ENCODE measurements at regions not wholly inside any gene's neighbourhood (a gene's known extent, or its start where the extent isn't known, plus 50 kb on each side); places are given as distances from the start of the nearest gene placed in this dataset.
"Not testable (repeated sequence)": the region's sequence is repeated elsewhere in the genome, so short reads cannot be mapped to it uniquely, and the experiment has no call there.

DNA sequence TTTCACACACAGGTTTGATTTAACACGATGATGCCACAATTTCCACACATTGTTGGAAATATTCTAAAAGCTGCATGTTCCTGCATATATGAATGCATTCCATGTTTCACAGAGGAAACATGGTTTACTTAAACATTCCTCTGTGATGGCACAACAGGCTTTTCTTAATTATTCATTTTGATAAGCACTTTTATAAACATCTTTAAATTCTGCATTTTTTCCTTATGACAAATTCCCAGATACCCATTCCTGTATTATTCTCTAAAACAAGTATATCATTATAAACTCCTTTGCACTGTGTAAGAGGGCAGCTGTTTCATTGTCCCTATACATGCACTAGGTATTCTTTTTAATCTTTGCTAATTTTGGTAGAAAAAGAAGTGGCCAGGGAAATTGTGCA lies 532.3 kb downstream of the SOX6 start:
- DNase-seq = no peak

- DNase-seq = no peak
Observed at GRCh38 chr11:15825976-15826650, 530.2 kb downstream of the SOX6 start.

DNA sequence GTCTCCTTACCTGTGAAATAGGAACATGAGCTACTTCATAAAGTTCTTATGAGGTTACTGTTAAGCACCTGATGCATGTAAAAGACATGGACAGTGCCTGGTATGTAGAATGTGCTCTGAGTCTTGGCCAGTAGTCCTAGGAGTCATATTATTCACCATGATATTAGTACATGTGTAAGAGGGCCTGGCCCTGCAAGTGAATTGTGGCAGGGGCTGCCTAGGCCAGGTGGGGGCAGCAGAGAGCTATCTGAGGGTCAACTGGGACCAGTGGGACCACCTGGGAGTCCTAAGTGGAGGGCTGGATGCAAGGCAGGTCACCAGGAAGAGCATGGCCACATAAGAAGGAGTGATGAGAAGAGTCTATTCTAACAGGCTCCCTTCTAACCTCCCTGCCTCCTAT lies 529.5 kb downstream of the SOX6 start:
- DNase-seq = peak; percentile 31 to 75

DNA sequence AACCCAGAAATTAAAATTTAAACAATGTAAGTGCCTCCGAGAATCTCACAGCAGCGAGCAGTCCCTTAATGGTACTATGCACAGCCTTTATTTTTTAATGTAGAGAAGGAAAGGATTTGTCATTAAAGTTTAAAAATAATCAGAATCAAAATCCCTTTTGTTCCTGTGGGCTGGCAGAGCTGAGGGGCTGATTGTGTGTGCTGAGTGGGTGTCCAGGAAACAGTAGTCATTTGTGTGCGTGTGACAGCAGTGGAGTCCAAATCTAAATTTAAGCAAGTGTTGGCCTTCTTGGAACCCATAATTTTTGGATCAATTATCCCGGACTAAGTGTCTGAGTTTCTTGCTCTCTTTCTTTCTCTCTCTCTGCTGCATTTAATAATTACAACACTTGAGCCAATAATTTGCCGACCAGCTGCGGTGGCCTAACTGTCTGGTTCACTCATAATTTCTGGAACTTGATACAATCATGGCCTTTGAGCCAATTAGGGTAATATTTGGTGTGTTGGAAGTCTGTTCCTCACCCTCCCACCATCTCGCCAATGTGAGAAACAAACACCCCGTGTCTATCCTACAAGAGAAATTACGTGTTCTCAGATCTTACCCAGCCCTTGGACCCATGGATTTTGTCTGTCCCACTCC lies 528.0 kb downstream of the SOX6 start:
- DNase-seq = no peak

GRCh38 chr11:15829312-15829711 lies 527.0 kb downstream of the SOX6 start:
- DNase-seq = no peak

DNA sequence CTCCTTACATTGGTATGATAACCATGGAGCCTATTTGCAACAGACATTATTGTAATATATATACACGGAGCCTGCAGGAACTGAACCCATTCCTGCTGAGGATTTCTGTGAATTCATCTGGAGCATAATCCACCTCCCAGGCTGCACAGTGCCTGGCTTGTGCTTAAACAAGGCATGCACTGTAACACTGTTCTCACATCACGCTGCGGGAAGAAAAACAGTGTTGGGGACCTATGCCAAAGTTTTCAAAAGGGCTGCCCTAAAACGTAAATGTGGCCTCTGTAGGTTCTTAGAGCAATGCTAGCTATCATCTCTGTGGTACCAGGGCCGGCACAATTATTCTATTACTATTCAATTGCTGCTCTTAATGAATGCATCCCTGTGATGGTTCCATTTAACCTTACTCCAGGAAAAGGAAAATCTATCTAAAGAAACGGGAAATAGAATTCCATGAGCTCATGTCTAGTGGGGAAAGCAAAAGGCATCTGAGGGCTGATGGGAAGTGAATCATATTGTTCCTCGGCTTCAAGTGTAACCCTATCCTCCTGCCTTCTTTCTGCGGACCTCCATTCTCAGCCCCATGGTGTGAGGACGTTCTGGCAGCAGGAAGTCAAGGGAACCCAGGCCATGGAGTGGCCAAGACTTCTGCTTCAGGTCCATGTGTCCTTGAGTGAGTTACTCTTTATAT lies 525.5 kb downstream of the SOX6 start:
- DNase-seq = no peak

GRCh38 chr11:15835788-15836411 lies 520.4 kb downstream of the SOX6 start:
- no peak for DNase-seq

DNA sequence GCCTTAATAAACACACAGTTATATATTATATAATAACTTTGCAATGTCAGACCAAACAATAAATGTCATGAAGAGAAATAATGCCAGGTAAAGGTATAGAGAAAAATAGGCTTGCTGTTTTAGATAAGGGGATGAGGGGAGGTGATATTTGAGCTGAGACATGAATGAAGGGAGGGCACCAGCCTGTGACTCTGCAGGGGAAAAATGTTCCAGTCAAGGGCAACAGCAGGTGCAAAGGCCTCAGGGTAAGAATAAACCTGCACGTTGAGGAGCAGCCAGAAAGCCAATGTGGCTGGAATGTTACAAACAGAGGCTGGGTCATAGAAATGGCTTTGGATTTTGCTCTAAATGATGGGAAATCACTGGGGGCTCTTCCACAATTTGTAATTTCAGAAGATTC lies 519.6 kb downstream of the SOX6 start:
- DNase-seq = no peak

DNA sequence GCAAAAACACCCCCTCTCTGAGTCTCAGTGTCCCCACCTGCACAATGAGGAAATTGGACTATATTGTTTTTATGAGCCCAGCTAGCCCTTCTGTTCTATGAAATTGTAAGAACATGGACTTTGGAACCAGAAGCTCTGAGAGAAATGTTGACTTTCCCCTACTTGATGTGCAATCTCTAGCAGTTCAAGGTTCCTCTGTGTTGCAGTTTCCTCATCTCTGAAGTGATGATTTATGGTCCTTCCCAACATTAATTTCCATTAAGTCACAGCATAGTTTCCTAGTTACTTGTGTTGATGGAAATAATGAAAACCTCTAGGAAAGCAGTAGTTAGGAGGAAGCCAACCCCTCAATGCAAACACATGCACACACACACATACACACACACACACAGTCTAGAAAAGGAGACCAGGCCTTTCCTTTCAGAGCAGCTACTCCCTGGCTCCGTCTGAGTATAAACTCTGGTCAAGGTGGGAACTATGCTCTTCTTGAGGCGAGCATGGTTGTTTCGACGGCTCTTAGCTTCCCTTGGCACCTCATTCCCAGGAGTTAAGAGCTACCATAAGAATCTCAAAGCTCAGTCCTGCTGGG lies 518.4 kb downstream of the SOX6 start:
- DNase-seq = no peak

GRCh38 chr11:15839061-15839460 lies 517.3 kb downstream of the SOX6 start:
- DNase-seq = no peak

DNA sequence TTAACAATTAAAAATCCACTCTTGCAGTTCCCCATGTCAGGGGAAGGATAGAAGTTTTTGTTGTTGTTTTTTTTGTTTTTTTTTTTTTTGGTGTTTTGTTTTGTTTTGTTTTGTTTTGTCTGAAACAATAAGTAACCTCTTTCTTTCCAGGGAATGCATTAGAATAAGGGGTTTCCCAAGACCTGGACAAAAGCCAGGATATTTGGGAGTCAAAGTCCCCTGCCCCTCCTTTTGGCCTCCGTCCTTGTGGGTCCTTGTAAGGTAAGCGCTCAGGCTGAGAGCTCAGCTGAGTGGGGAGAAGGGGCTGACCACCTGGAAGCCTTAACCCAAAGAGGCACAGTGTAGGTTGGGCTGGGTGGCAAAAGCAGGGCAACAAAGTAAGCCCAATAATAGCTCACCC lies 515.4 kb downstream of the SOX6 start:
- DNase-seq = no peak

- peak; percentile 31 to 66 for DNase-seq
Observed at GRCh38 chr11:15841931-15842740, 514.2 kb downstream of the SOX6 start.

DNA sequence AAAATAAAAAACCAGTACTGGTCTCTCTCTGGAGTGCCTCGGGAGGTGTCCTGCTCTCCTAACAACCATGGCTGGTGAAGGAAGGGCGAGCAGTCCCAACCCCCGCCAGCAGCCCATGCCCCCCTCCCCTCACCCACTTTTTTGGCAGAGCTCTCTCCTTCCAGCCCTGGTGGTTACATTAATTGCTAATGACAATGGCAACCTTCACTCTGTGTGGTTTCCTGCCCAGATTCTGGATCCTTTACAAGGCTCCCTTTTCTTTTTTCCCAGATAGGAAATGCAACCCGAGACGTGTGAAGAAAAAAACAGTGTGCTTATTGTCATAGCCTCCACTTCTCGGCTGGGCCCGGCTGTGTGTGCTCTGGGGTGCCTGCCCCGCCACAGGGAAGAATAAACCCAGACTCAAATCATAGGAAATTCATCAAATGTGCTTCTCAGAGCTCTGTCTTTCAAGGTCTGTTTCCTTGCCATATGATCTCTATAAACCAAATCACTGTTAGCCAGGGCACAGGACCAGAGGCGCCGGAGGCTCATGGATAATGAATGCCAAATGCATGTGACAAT lies 513.0 kb downstream of the SOX6 start:
- DNase-seq = peak; percentile 65 to 80

GRCh38 chr11:15845261-15845660 lies 511.1 kb downstream of the SOX6 start:
- DNase-seq = peak in 1 of 2 experiments; percentile 13

GRCh38 chr11:15848631-15849168 lies 507.6 kb downstream of the SOX6 start:
- DNase-seq = peak in 1 of 2 experiments; percentile 46

DNA sequence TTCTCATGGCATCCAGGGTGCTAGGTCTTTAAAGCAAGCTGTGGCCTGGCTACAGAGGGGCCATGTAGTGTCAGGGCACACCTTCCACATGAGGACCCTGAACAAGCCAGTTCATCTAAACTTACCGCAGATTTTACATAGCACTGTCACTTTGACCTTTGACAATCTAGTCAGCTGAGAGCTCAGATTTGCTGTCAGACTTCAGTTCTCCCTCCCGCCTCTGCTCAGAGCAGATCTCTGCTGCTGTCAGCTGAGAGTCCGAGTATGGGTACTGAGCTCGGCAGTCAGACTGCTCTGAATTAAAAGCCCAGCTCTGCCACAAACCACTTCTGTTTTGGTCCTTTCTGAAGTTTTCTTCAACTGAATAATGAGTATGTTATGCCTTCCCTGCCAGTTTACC lies 507.1 kb downstream of the SOX6 start:
- DNase-seq = no peak

DNA sequence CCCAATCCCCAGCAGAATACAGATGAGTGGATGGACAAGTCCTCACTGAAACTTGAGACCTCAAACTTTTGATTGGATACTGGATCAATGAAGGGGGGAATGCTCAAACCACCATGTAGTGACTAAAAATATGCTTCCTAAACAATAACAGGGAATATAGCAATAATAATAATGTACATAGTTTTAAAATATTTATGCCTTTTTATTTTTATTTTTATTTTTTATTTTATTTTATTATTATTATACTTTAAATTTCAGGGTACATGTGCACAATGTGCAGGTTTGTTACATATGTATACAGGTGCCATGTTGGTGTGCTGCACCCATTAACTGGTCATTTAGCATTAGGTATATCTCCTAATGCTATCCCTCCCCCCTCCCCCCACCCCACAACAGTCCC lies 506.0 kb downstream of the SOX6 start:
- DNase-seq = not testable (repeated sequence)

- DNase-seq = peak in 1 of 2 experiments; percentile 59
Observed at GRCh38 chr11:15851051-15851498, 505.3 kb downstream of the SOX6 start.

- no peak for DNase-seq
Observed at GRCh38 chr11:15852179-15852578, 504.2 kb downstream of the SOX6 start.

- DNase-seq = no peak
Observed at GRCh38 chr11:15854245-15854644, 502.1 kb downstream of the SOX6 start.

- no peak for DNase-seq
Observed at GRCh38 chr11:15858881-15859280, 497.5 kb downstream of the SOX6 start.

GRCh38 chr11:15859411-15859810 lies 496.9 kb downstream of the SOX6 start:
- no peak for DNase-seq

Data from NCI-H446 (cell line).